OCI-LY3 (cell line): ENCODE measurements at regions not wholly inside any gene's neighbourhood (a gene's known extent, or its start where the extent isn't known, plus 50 kb on each side); places are given as distances from the start of the nearest gene placed in this dataset.

ENCODE experiments used
- H2AFZ ChIP-seq: fragments of 200-600, 300-600 bp; shearing (Covaris generic); 2 replicates; pipeline ENCODE4 v1.6.0; 2014; ENCODE audit warnings: antibody characterized with exemption, low read depth, low read length
- H3K27ac ChIP-seq: fragments of 200-600, 300-600 bp; sonication (generic); 2 replicates; pipeline ENCODE4 v1.5.1; 2014; ENCODE audit warnings: mild to moderate bottlenecking, low read length, moderate library complexity, mixed read lengths
- H3K27me3 ChIP-seq: fragments of 200-600, 300-600 bp; sonication (generic); 2 replicates; pipeline ENCODE4 v1.6.1; 2014; ENCODE audit warnings: low read depth, low read length, mixed read lengths
- H3K36me3 ChIP-seq: fragments of 200-600, 300-600 bp; sonication (generic); replicated peaks from 2 replicates; pipeline ENCODE3; 2014; ENCODE audit warnings: low read depth, low read length, mixed read lengths
- H3K4me1 ChIP-seq: fragments of 300-600, 200-600 bp; sonication (generic); 2 replicates; pipeline ENCODE4 v1.6.1; 2014; ENCODE audit warnings: low read length, mixed read lengths
- H3K4me2 ChIP-seq: fragments of 200-600, 300-600 bp; sonication (generic); 2 replicates; pipeline ENCODE4 v1.6.1; 2014; ENCODE audit warnings: low read length, mixed read lengths
- H3K4me3 ChIP-seq: fragments of 300-600, 200-600 bp; sonication (generic); 2 replicates; pipeline ENCODE4 v1.5.1; 2014; ENCODE audit warnings: antibody characterized with exemption, mild to moderate bottlenecking, low read length, moderate library complexity
- H3K79me2 ChIP-seq: fragments of 300-600, 200-600 bp; shearing (Covaris generic); 2 replicates; pipeline ENCODE4 v1.6.1; 2014; ENCODE audit warnings: mild to moderate bottlenecking, low read length, mixed read lengths
- H3K9ac ChIP-seq: fragments of 300-600, 200-600 bp; shearing (Covaris generic); 2 replicates; pipeline ENCODE4 v1.6.0; 2014; ENCODE audit warnings: mild to moderate bottlenecking, low read length, moderate library complexity
- H3K9me3 ChIP-seq: fragments of 200-600, 300-600 bp; shearing (Covaris generic); 2 replicates; pipeline ENCODE4 v1.6.1; 2014; ENCODE audit warnings: low read length, mixed read lengths; ENCODE audit not compliant: insufficient read depth
- H4K20me1 ChIP-seq: fragments of 200-600, 300-600 bp; sonication (generic); 2 replicates; pipeline ENCODE4 v1.6.1; 2016; ENCODE audit warnings: low read length, mixed read lengths; ENCODE audit not compliant: insufficient read depth
- EZH2phosphoT487 ChIP-seq: fragments of 200-600 bp; shearing (Covaris generic); IDR thresholded peaks from 2 replicates; pipeline ENCODE4 v1.6.1; 2018; ENCODE audit warnings: antibody characterized with exemption, mixed run types, low read depth
- TF ChIP-seq, protein P1 (sequence below): fragments of 200-600, 300-600 bp; sonication (generic); IDR thresholded peaks from 2 replicates; pipeline ENCODE4 v1.5.1; 2014; ENCODE audit warnings: antibody characterized with exemption, low read length, low read depth

DNA sequence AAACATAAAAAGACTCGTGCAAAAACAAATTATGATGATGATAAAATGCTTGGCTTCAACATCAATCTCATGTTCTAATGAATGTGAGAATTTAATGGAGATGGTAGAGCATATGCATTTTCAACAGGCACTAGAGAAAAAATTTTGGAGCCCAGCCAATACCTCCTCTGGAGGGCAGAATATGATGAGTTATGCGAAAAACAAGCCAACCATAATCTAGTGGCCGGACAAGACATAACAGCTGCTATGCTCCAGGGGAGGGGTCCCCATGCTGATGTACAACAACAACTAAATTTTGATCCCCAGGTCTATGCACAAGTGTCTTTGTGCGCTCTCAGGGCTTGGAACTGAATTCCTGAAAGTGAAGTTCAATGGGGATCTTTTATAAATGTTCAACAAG lies 1197.5 kb downstream of the LRFN5 start:
- Histone ChIP-seq H3K4me1 (no peaks in the 10 kb centered on the region), H2AFZ (no peak overlapping the region), H3K27ac (no peak overlapping the region), H3K9me3 (no peaks in the 10 kb centered on the region), H4K20me1 (no peaks in the 10 kb centered on the region), H3K27me3 (no peaks in the 10 kb centered on the region), H3K4me3 (no peak overlapping the region), H3K9ac (no peak overlapping the region), H3K79me2 (no peaks in the 10 kb centered on the region), H3K4me2 (no peak overlapping the region), H3K36me3 (no peaks in the 10 kb centered on the region)
- TF ChIP-seq, protein P1, sequence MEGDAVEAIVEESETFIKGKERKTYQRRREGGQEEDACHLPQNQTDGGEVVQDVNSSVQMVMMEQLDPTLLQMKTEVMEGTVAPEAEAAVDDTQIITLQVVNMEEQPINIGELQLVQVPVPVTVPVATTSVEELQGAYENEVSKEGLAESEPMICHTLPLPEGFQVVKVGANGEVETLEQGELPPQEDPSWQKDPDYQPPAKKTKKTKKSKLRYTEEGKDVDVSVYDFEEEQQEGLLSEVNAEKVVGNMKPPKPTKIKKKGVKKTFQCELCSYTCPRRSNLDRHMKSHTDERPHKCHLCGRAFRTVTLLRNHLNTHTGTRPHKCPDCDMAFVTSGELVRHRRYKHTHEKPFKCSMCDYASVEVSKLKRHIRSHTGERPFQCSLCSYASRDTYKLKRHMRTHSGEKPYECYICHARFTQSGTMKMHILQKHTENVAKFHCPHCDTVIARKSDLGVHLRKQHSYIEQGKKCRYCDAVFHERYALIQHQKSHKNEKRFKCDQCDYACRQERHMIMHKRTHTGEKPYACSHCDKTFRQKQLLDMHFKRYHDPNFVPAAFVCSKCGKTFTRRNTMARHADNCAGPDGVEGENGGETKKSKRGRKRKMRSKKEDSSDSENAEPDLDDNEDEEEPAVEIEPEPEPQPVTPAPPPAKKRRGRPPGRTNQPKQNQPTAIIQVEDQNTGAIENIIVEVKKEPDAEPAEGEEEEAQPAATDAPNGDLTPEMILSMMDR, result no peak
- TF ChIP-seq EZH2phosphoT487, result no peak

DNA sequence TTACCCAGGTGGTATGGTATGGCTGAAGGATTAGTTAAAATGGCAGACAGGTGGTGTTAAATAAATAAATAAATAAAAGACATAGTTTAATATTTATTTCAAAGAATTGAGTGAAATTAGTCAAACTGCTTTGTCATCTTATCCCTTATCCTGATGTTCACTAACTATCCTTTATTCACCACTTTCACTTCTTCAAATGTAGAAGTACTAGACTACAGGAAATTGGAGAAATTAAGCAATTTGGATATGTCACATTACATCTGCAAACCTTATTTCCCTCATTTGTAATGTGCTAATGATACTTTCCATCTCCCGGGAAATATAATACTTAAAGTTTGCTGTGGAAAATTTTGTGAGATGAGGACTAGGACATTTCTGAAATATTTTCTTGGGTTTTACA lies 1195.7 kb downstream of the LRFN5 start:
- no peaks in the 10 kb centered on the region for H3K79me2 ChIP-seq
- no peak overlapping the region for H3K27ac ChIP-seq
- H3K4me3 ChIP-seq, result no peak overlapping the region
- no peaks in the 10 kb centered on the region for H4K20me1 ChIP-seq
- TF ChIP-seq EZH2phosphoT487, result no peak
- TF ChIP-seq, protein P1, result no peak
- no peaks in the 10 kb centered on the region for H3K4me1 ChIP-seq
- H3K9me3 ChIP-seq, result no peaks in the 10 kb centered on the region
- no peaks in the 10 kb centered on the region for H3K36me3 ChIP-seq
- H2AFZ ChIP-seq, result no peak overlapping the region
- no peak overlapping the region for H3K9ac ChIP-seq
- no peak overlapping the region for H3K4me2 ChIP-seq
- H3K27me3 ChIP-seq, result no peaks in the 10 kb centered on the region

DNA sequence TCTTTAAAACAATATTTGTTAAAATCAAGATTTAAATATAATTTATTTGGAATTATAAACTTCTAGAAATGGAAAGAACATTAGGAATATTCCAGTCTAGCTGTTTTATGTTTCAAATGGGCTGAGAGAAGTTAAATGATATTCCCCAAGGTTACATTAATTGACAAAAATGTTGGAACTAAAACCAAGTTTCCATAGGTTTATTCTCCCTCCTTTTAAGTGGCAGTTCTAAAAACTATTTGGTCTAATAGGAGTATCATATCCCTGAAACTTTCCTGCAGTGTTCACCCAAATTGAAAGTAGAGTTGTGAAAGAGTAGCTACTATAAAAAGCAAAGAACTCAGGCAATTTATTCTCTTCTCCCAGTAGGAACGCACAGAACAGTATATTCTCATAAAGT lies 1185.5 kb downstream of the LRFN5 start:
- no peak overlapping the region for H3K27ac ChIP-seq

DNA sequence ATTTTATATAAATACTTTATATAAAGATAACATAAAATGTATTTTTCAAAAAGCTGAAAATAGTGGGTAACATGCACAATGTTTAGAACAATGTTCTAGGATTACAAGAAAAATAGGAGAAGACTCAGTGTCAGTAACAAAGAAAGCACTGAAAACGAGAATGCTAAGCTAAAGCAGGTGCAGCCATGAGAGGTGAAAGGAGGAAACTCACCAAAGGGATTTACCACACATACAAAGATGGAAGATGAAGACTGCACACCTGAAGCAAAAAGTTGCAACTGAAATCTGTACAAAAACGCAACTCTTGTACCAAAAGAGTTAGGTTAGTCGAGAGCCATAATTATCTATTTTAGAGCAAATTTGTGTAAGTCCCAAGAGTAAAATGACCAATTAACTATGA lies 1176.1 kb downstream of the LRFN5 start:
- H3K4me2 ChIP-seq, result no peak overlapping the region
- H3K4me1 ChIP-seq, result no peaks in the 10 kb centered on the region
- H3K27me3 ChIP-seq, result no peaks in the 10 kb centered on the region
- no peaks in the 10 kb centered on the region for H3K79me2 ChIP-seq
- H3K36me3 ChIP-seq, result no peaks in the 10 kb centered on the region
- no peak overlapping the region for H3K4me3 ChIP-seq
- no peaks in the 10 kb centered on the region for H3K9me3 ChIP-seq
- H4K20me1 ChIP-seq, result no peaks in the 10 kb centered on the region
- no peak overlapping the region for H2AFZ ChIP-seq
- H3K27ac ChIP-seq, result no peak overlapping the region
- TF ChIP-seq EZH2phosphoT487, result no peak
- TF ChIP-seq, protein P1, result no peak
- no peak overlapping the region for H3K9ac ChIP-seq

More for the DNA sequence above, 1185.5 kb downstream of the LRFN5 start:
- no peak overlapping the region for H3K9ac ChIP-seq
- H3K4me1 ChIP-seq, result no peaks in the 10 kb centered on the region
- no peak overlapping the region for H3K4me2 ChIP-seq
- no peaks in the 10 kb centered on the region for H3K36me3 ChIP-seq
- no peaks in the 10 kb centered on the region for H3K79me2 ChIP-seq
- H3K27me3 ChIP-seq, result no peaks in the 10 kb centered on the region
- no peaks in the 10 kb centered on the region for H4K20me1 ChIP-seq
- no peak overlapping the region for H3K4me3 ChIP-seq
- H3K9me3 ChIP-seq, result no peaks in the 10 kb centered on the region
- no peak for TF ChIP-seq EZH2phosphoT487
- TF ChIP-seq, protein P1, result no peak
- H2AFZ ChIP-seq, result no peak overlapping the region
